Endothelial cell (in vitro differentiated cells): ENCODE measurements at regions not wholly inside any gene's neighbourhood (a gene's known extent, or its start where the extent isn't known, plus 50 kb on each side); places are given as distances from the start of the nearest gene placed in this dataset.

Experiments used
- DNase-seq: peaks from one replicate; pipeline ENCODE4 v3.0.0; 2021; ENCODE audit warnings: low spot score
- H3K27ac Mint-ChIP-seq: one replicate; pipeline ENCODE4 v1.8.0; 2021; ENCODE audit warnings: mixed read lengths, inconsistent platforms; ENCODE audit not compliant: unreplicated experiment
- H3K27me3 Mint-ChIP-seq: one replicate; pipeline ENCODE4 v1.8.0; 2021; ENCODE audit warnings: mild to moderate bottlenecking, moderate library complexity, mixed read lengths, inconsistent platforms; ENCODE audit not compliant: unreplicated experiment
- H3K36me3 Mint-ChIP-seq: one replicate; pipeline ENCODE4 v1.8.0; 2021; ENCODE audit warnings: mild to moderate bottlenecking, low read depth, mixed read lengths, inconsistent platforms; ENCODE audit not compliant: unreplicated experiment
- H3K4me1 Mint-ChIP-seq: one replicate; pipeline ENCODE4 v1.8.0; 2021; ENCODE audit warnings: mild to moderate bottlenecking, mixed read lengths, inconsistent platforms; ENCODE audit not compliant: unreplicated experiment
- H3K4me3 Mint-ChIP-seq: one replicate; pipeline ENCODE4 v1.8.0; 2021; ENCODE audit warnings: mild to moderate bottlenecking, mixed read lengths, inconsistent platforms; ENCODE audit not compliant: unreplicated experiment
- H3K9me3 Mint-ChIP-seq: one replicate; pipeline ENCODE4 v1.8.0; 2021; ENCODE audit warnings: mixed read lengths, inconsistent platforms; ENCODE audit not compliant: unreplicated experiment
- TF ChIP-seq, protein P1 (sequence below): fragments of 200-600 bp; sonication (generic); IDR thresholded peaks from one replicate; pipeline ENCODE4 v1.5.0; 2021; ENCODE audit warnings: antibody characterized with exemption; ENCODE audit not compliant: unreplicated experiment

DNA sequence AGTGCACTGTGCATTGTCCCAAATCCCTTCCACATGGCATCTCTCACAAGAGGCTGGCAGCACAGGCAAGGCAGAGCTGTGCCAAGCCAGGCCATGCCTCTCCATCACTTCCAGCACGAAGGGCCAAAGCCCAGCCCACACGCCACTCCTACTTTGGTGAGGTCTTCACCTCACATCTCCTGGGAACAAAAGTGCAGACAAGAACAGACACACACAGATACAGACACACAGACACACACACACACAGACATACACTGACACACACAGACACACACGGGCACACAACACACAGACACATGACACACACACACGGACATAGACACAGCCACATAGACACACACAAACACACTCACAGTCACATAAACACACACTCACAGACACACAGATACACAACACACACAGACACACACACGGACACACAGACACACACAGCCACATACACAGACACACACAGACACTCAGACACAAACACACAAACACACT is 233.3 kb downstream of the UACA start:
- Mint-ChIP-seq H3K36me3 (peaks cover 4% of the 10 kb centered on the region), H3K27me3 (peaks cover 11% of the 10 kb centered on the region), H3K9me3 (no peaks in the 10 kb centered on the region), H3K4me1 (peaks cover 22% of the 10 kb centered on the region), H3K4me3 (peak overlapping the region; percentile 63), H3K27ac (no peak overlapping the region)
- TF ChIP-seq, protein P1, sequence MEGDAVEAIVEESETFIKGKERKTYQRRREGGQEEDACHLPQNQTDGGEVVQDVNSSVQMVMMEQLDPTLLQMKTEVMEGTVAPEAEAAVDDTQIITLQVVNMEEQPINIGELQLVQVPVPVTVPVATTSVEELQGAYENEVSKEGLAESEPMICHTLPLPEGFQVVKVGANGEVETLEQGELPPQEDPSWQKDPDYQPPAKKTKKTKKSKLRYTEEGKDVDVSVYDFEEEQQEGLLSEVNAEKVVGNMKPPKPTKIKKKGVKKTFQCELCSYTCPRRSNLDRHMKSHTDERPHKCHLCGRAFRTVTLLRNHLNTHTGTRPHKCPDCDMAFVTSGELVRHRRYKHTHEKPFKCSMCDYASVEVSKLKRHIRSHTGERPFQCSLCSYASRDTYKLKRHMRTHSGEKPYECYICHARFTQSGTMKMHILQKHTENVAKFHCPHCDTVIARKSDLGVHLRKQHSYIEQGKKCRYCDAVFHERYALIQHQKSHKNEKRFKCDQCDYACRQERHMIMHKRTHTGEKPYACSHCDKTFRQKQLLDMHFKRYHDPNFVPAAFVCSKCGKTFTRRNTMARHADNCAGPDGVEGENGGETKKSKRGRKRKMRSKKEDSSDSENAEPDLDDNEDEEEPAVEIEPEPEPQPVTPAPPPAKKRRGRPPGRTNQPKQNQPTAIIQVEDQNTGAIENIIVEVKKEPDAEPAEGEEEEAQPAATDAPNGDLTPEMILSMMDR: no peak
- DNase-seq: no peak

DNA sequence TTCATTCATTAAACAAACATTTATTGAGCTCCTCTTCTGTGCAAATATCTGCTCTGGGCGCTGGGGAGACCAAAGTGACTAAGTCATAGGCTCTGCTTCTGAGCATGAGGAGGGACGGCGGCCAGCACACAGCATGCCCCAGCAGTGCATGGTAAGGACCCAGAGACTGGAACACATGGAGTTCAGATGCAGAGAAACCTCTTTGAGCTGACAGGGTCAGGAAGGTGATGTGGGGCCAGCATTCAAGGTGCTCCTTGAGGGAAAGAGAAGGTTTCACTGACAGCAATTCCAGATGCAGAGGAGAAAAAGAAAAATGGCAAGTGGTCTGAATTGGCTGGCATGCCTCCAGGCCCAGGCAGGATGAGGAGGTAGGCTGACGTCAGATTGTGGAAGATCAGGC is 234.5 kb downstream of the UACA start:
- no peak overlapping the region for H3K4me3 Mint-ChIP-seq
- H3K27me3 Mint-ChIP-seq: peaks cover 11% of the 10 kb centered on the region
- no peaks in the 10 kb centered on the region for H3K9me3 Mint-ChIP-seq
- no peak for DNase-seq
- H3K4me1 Mint-ChIP-seq: peaks cover 20% of the 10 kb centered on the region
- TF ChIP-seq, protein P1: no peak
- H3K27ac Mint-ChIP-seq: no peak overlapping the region
- peaks cover 4% of the 10 kb centered on the region for H3K36me3 Mint-ChIP-seq

DNA sequence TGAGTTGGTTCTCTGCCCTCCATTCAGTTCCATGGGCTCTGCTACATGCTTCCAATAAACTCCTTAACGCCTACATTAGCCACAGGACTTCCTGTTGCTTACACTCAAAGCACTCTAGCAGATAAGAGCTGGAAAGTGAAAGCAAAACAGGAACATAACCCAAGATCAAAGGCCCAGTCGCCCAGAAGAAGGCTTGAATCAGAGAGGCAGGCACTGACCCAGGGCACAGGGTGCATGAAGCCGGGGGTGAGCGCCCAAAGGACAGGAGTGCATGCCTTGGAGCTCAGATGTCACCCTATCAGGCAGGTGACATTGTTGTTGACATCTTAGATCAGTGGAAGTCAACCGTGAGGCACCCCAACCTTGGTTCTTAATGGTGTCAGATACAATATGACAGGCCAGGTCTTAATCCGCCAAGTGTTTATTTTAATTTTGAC is 235.1 kb downstream of the UACA start:
- H3K27me3 Mint-ChIP-seq: peaks cover 11% of the 10 kb centered on the region
- H3K4me1 Mint-ChIP-seq: peaks cover 18% of the 10 kb centered on the region
- TF ChIP-seq, protein P1: no peak
- H3K36me3 Mint-ChIP-seq: peaks cover 4% of the 10 kb centered on the region
- H3K4me3 Mint-ChIP-seq: no peak overlapping the region
- no peaks in the 10 kb centered on the region for H3K9me3 Mint-ChIP-seq
- DNase-seq: no peak
- H3K27ac Mint-ChIP-seq: no peak overlapping the region

DNA sequence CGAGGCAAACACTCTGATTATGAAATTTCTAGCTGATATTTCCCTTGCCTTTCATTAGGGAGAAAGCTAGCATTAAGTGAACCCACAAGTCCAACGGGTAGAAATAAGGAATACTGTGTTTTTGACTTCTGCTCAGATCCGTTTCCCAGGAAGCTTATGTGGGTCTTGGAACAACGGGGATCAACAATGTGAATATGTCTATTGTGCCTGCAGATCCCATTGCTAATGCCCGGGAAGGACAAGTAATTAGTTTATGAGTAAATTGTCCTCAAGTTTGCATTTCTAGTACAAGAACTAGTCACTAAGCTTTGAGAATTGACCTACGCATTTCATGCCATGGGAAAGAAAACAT is 236.4 kb downstream of the UACA start:
- Mint-ChIP-seq H3K27me3 (peaks cover 9% of the 10 kb centered on the region), H3K4me3 (no peak overlapping the region)

DNA sequence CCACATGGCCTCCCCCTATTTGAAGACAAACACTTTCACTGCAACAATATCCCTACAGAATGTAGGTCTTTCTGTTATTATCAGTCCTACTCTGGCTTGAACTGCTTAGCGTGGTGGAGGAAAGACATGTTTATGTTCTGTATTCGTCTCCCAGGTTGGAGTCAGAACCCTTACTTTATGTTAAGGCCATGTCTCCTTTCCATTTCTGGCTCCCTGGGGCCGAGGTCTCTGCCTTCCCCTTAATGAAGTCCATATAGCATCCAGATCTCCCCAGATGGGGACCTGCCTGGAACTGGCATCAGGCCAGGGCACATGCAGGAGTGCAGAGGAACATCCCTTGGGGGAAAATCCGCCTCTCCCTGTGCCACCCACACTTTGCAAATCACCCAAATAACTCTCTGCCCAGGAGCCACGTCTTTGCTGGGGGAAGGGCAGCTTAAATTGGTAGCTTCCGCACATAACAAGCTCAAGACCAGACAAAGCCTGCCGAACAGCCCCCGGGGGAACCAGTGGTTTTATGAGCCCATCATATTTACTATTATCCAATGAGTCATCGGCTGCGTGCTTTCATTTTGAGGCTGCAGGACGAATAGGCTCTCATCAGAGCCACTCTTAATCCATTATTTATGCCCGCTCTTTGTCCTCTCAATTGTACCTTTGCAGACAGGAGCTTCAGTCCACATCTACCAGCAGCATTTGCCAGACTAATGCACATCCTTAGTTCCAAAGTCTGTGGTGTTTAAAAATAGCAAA is 237.0 kb downstream of the UACA start:
- no peak for DNase-seq
- peaks cover 4% of the 10 kb centered on the region for H3K36me3 Mint-ChIP-seq
- peaks cover 18% of the 10 kb centered on the region for H3K4me1 Mint-ChIP-seq
- peaks cover 13% of the 10 kb centered on the region for H3K27me3 Mint-ChIP-seq
- TF ChIP-seq, protein P1: no peak
- H3K9me3 Mint-ChIP-seq: no peaks in the 10 kb centered on the region
- no peak overlapping the region for H3K27ac Mint-ChIP-seq
- no peak overlapping the region for H3K4me3 Mint-ChIP-seq

More for the DNA sequence above, 236.4 kb downstream of the UACA start:
- H3K27ac Mint-ChIP-seq: no peak overlapping the region
- H3K36me3 Mint-ChIP-seq: peaks cover 4% of the 10 kb centered on the region
- peaks cover 18% of the 10 kb centered on the region for H3K4me1 Mint-ChIP-seq
- no peak for DNase-seq
- TF ChIP-seq, protein P1: no peak
- no peaks in the 10 kb centered on the region for H3K9me3 Mint-ChIP-seq
